Dermis blood vessel endothelial cell (primary cell): ENCODE measurements at regions not wholly inside any gene's neighbourhood (a gene's known extent, or its start where the extent isn't known, plus 50 kb on each side); places are given as distances from the start of the nearest gene placed in this dataset.

Experiments
- DNase-seq: peaks from one replicate; pipeline ENCODE4 v3.0.0; 2010

DNA sequence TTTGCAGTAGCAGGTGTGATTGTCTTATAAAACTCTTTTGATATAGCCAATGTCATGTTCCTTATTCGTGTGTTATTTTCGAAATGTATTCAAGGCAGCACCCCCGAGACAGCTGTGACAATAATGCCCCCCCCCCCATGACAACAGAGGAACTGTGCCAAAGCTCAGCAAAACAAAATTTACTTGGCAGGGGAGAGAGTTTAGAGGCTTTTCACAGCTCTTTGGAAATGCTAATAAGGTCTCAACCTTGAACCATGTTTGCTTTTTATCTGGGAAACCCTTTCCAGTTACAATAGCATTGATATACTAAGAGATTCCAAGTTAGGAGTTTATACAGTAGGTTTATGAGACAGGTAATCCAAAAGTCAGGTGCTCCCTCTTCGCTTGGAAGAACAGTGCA, 56.4 kb upstream of the USP44 start:
- DNase-seq = peak; percentile 86

DNA sequence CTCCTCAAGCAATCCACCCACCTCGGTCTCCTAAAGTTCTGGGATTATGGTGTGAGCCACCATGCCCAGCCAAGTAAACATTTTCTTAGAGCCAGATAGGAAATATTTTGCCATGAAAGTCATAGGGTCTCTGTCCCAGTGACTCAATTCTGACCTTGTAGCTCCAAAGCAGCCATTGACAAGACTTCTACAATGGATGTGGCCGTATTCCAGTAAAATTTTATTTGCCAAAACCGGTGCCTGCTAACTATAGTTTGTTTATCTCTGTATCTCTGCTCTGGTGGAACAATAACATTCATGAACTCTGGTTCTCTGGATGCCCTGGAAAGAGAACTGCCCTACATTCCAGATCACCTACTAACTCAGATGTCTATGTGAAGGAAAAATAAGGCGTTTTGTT, 54.6 kb upstream of the USP44 start:
- DNase-seq = peak; percentile 95

DNA sequence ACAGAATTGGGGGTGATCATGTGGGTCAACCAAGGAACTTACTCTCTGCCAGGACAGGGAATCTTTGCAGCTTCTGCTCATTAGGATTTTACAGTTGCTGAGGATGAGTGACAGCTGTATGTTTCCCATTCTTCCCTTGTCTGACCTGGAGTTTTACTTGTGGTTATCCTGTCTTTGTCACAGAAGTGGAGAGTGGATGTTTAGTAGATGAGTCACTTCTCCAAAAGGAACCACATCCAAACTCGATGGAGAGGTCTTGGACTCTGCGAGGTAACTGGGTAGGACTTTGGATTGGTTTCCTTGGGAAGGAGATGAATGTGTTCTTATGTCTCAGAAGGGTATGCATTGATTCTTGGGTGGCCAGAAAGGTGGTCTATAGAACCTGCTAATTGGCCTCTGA, 53.8 kb upstream of the USP44 start:
- DNase-seq = peak; percentile 94

DNA sequence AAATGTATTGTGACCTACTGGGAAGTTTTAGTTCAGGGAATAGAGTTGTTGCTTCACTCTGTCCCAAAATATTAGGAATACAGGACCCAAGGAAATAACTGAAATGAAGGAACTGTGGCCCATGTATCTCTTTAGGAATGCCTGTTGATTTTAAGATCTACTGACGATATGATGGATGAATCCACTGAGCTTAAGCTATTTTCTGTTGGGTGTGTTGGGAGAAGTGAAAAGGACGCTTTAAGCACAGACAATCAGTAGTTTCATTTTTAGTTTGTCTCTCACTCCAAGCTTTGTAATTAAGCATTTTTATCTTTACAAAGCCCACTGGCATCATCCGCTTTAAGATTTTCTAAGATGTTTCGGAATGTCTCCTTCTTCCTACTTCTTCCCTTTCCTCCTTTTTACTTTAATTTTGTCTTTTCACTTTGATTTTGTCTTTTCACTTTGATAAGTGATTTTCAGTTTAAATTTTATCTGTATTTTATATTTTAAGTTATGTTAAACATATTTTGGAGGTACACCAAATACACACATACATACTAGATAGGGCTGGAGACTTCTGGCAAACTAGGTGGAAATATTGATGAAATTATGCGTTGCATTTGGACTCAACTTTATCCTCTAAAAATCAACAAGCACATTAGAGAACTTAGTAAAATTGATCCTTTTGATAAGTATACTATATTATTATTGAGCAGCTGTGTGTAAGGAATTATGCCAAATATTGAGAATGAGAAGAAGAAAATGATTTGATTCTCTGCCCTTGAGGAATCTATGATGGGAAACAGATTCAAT, 52.3 kb upstream of the USP44 start:
- no peak for DNase-seq

DNA sequence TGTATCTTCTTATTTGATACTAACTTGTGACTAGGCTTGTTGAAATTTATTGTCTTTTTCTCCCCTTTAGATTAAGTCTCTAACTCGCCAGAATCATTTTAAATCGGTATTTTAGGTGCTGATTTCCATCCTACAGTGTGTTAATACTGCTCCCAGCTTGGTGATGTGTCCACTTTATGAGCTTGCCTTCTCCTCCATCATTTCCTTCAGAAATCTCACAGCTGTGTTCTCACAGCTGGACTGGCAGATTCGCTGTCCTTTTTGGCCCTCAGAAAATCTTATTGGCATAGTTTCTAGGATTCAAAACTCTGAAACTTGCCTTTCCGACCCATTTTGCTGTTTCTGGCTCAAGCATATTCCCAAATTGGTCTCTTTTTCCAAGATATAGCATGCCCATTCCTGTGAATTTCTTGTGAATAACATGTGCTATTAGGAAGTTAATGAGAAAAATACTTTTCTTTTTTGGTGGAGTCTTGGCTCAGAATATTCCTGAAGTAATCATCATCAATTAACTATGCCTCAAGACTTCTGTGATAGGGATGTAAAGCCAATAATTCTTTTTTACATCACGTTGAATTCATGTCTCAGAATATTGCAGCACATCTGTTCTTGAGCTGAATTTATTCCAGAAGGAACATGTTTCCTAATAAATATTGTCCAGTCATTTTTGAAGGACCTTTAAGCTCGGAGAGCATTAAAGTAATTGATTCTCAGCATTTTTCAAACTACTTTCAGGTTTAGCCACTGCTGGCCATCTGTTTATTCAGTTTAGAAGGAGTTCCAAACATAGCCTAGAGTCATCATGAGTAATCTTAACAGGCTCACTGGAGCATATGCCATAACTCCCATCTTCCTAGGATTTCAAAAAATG, 50.0 kb upstream of the USP44 start:
- no peak for DNase-seq
